ENCODE measurements at regions not wholly inside any gene's neighbourhood (a gene's known extent, or its start where the extent isn't known, plus 50 kb on each side); places are given as distances from the start of the nearest gene placed in this dataset.

DNA sequence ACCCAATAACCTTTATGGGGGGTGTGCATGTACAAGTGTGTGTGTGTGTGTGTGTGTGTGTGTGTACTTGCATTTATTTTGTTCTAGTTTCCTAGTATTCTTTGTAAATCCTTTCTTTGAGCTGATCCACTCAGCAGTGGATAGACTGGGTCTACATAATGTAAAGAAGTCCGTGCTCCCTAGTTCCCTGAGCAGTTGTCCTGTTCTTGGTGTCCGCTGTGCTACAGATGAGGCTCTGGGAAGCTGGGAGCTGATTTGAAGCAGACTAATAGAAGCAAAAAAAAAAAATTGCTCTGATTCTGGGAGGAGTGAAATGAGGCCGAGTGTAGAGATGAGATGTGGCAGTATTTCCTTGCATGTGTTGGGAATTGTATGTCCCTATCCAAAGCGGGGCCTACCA, 150.4 kb upstream of the WSCD2 start:
- TF ChIP-seq YY1 (IDR thresholded peaks at IDR 0.05; ENCODE audit: low read depth) (no peak), TEAD4 (IDR thresholded peaks at IDR 0.05) (no peak), EGR1 (IDR thresholded peaks at IDR 0.05) (no peak), CREB1 (IDR thresholded peaks at IDR 0.05; ENCODE audit: low read depth) (no peak), TCF12 (IDR thresholded peaks at IDR 0.05; ENCODE audit: low read depth) (no peak), CEBPB (IDR thresholded peaks at IDR 0.05) (no peak), RAD21 (IDR thresholded peaks at IDR 0.05; ENCODE audit: low read depth) (no peak)
- TF ChIP-seq, protein P1, sequence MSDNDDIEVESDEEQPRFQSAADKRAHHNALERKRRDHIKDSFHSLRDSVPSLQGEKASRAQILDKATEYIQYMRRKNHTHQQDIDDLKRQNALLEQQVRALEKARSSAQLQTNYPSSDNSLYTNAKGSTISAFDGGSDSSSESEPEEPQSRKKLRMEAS (IDR thresholded peaks at IDR 0.05): no peak
- TF ChIP-seq, protein P2, sequence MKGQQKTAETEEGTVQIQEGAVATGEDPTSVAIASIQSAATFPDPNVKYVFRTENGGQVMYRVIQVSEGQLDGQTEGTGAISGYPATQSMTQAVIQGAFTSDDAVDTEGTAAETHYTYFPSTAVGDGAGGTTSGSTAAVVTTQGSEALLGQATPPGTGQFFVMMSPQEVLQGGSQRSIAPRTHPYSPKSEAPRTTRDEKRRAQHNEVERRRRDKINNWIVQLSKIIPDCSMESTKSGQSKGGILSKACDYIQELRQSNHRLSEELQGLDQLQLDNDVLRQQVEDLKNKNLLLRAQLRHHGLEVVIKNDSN (IDR thresholded peaks at IDR 0.05): no peak

DNA sequence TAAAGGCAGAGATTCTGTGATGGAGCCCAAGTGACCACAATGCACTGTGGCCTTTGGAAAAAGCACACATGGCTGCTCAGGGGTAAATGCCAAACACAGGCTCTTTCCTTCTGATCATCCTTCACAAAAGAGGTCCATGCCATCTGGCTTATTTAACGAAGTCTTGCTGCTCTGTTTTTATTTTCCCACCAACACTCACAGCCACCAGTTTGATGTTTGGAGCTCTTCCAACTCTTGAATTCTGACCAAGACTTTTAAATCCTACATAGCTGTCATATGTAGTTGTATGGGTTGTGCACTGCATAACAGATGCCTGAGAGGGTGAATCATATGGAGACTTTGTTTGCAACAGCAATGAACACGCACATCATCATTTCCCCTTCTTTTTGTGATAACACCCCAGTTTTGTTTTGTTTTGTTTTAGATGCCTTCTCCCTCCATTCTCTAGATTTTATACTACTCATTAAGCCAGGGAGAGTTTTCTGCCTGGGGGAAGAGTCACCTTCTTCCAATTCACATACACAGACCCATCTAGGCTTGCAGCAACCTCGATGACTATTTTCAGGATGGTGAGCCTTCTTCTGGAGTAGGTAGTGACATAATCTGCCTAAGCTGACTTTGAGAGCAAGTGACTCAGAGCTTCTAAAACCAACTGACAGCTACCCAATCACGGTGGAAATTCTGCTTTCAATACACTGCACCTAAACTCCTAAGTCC, 145.2 kb upstream of the WSCD2 start:
- no peak for TF ChIP-seq CREB1 (IDR thresholded peaks at IDR 0.05; ENCODE audit: low read depth)
- TF ChIP-seq, protein P2 (IDR thresholded peaks at IDR 0.05): no peak
- TF ChIP-seq EGR1 (IDR thresholded peaks at IDR 0.05): no peak
- no peak for TF ChIP-seq CEBPB (IDR thresholded peaks at IDR 0.05)
- no peak for TF ChIP-seq TCF12 (IDR thresholded peaks at IDR 0.05; ENCODE audit: low read depth)
- TF ChIP-seq TEAD4 (IDR thresholded peaks at IDR 0.05): no peak
- no peak for TF ChIP-seq NFIC (IDR thresholded peaks at IDR 0.05)
- no peak for TF ChIP-seq YY1 (IDR thresholded peaks at IDR 0.05; ENCODE audit: low read depth)
- no peak for TF ChIP-seq EP300 (IDR thresholded peaks at IDR 0.05; ENCODE audit: borderline replicate concordance)
- TF ChIP-seq, protein P1 (IDR thresholded peaks at IDR 0.05): no peak
- no peak for TF ChIP-seq FOXM1 (IDR thresholded peaks at IDR 0.05; ENCODE audit: borderline replicate concordance, low read depth)
- no peak for TF ChIP-seq ZBTB7A (IDR thresholded peaks at IDR 0.05; ENCODE audit: low read depth)
- TF ChIP-seq RAD21 (IDR thresholded peaks at IDR 0.05; ENCODE audit: low read depth): no peak
- no peak for TF ChIP-seq TAF1 (IDR thresholded peaks at IDR 0.05; ENCODE audit: low read depth)
- TF ChIP-seq, protein P3, sequence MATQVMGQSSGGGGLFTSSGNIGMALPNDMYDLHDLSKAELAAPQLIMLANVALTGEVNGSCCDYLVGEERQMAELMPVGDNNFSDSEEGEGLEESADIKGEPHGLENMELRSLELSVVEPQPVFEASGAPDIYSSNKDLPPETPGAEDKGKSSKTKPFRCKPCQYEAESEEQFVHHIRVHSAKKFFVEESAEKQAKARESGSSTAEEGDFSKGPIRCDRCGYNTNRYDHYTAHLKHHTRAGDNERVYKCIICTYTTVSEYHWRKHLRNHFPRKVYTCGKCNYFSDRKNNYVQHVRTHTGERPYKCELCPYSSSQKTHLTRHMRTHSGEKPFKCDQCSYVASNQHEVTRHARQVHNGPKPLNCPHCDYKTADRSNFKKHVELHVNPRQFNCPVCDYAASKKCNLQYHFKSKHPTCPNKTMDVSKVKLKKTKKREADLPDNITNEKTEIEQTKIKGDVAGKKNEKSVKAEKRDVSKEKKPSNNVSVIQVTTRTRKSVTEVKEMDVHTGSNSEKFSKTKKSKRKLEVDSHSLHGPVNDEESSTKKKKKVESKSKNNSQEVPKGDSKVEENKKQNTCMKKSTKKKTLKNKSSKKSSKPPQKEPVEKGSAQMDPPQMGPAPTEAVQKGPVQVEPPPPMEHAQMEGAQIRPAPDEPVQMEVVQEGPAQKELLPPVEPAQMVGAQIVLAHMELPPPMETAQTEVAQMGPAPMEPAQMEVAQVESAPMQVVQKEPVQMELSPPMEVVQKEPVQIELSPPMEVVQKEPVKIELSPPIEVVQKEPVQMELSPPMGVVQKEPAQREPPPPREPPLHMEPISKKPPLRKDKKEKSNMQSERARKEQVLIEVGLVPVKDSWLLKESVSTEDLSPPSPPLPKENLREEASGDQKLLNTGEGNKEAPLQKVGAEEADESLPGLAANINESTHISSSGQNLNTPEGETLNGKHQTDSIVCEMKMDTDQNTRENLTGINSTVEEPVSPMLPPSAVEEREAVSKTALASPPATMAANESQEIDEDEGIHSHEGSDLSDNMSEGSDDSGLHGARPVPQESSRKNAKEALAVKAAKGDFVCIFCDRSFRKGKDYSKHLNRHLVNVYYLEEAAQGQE (IDR thresholded peaks at IDR 0.05; ENCODE audit: low read depth): no peak

DNA sequence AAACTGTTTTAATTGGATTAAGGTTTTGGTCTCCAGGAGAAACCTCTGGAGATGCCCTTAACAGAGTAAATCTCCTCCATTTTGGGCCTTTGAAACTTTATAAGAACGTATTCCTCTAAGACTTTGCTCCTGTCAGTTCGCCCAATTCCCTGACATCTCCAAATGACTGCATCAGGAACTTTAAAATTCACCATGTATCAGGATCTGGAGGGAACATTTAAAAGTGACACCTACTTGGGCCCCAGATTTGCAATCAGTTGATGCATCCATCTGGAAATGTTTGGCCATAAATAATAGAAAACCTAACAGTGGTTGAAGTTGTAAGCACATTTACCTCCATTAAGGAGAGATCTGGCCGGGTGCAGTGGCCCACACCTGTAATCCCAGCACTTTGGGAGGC, 144.1 kb upstream of the WSCD2 start:
- no peak for TF ChIP-seq EGR1 (IDR thresholded peaks at IDR 0.05)
- TF ChIP-seq NFIC (IDR thresholded peaks at IDR 0.05): no peak

DNA sequence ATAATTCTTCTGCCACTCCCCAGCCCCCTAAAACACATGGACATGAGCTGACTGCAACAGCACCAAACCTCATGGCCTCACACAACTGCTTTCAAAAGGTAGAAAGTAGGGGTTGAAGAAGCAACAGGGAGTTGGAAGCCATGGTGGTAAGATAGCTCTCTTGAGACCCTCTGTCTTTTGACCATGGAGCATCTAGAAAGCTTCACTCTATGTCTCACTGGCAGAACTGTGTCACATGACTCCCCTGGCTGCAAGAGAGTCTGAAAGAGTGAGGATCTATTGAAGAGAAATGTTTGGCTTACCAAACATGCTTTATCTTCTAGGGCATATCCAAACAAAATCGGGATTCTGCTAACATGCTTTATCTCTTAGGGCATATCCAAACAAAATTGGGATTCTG, 142.9 kb upstream of the WSCD2 start:
- TF ChIP-seq NFIC (IDR thresholded peaks at IDR 0.05): no peak
- TF ChIP-seq, protein P3 (IDR thresholded peaks at IDR 0.05; ENCODE audit: low read depth): no peak

DNA sequence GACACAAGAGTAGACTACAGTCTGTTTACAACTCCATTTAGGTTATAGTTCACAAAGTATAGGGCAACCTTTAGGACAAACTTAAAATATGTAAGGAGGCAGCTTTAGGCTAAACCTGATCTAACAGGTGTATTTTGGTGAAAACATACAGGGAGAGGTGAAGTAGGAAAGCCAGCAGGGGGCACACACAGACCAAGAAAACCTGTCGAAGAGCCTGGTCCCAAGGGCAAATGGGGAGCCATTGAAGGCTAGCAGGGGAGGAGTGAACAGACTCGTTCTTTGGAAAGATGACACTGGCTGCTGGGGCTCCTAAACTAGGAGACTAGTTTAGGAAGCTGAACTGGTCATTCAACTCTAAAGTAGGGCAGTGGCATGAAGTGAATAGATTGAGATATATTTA, 138.8 kb upstream of the WSCD2 start:
- TF ChIP-seq RAD21 (IDR thresholded peaks at IDR 0.05; ENCODE audit: low read depth) (peak; percentile 53), CREB1 (IDR thresholded peaks at IDR 0.05; ENCODE audit: low read depth) (no peak)

DNA sequence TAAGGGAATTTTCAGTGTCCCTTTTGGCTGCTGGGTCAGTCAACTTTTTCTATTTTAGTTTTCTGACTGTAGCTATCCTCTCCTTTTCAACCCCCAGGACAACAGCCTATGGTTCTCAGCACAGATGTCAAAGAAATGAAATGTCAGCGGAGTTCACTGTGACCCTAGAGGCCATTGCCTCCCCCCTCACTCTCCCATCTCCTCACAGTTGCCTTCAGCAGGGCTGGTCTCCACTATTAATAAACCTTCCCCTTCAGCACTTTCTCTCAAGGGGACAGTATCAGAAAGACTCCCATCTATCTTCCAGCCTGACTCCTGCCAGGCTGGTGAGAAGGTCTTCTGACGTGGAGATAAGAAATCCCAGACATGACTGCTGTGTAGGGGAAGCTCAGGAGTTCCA, 137.1 kb upstream of the WSCD2 start:
- TF ChIP-seq FOXM1 (IDR thresholded peaks at IDR 0.05; ENCODE audit: borderline replicate concordance, low read depth) (no peak), EGR1 (IDR thresholded peaks at IDR 0.05) (no peak), RAD21 (IDR thresholded peaks at IDR 0.05; ENCODE audit: low read depth) (no peak), ZBTB7A (IDR thresholded peaks at IDR 0.05; ENCODE audit: low read depth) (no peak), CEBPB (IDR thresholded peaks at IDR 0.05) (no peak)
- TF ChIP-seq, protein P1 (IDR thresholded peaks at IDR 0.05): no peak

Measured in Ishikawa (cell line).